OCI-LY3 (cell line): ENCODE measurements at regions not wholly inside any gene's neighbourhood (a gene's known extent, or its start where the extent isn't known, plus 50 kb on each side); places are given as distances from the start of the nearest gene placed in this dataset.

Experiments
- H2AFZ ChIP-seq: fragments of 200-600, 300-600 bp; shearing (Covaris generic); 2 replicates; pipeline ENCODE4 v1.6.0; 2014; ENCODE audit warnings: antibody characterized with exemption, low read depth, low read length
- H3K27ac ChIP-seq: fragments of 200-600, 300-600 bp; sonication (generic); 2 replicates; pipeline ENCODE4 v1.5.1; 2014; ENCODE audit warnings: mild to moderate bottlenecking, low read length, moderate library complexity, mixed read lengths
- H3K27me3 ChIP-seq: fragments of 200-600, 300-600 bp; sonication (generic); 2 replicates; pipeline ENCODE4 v1.6.1; 2014; ENCODE audit warnings: low read depth, low read length, mixed read lengths
- H3K36me3 ChIP-seq: fragments of 200-600, 300-600 bp; sonication (generic); replicated peaks from 2 replicates; pipeline ENCODE3; 2014; ENCODE audit warnings: low read depth, low read length, mixed read lengths
- H3K4me1 ChIP-seq: fragments of 300-600, 200-600 bp; sonication (generic); 2 replicates; pipeline ENCODE4 v1.6.1; 2014; ENCODE audit warnings: low read length, mixed read lengths
- H3K4me2 ChIP-seq: fragments of 200-600, 300-600 bp; sonication (generic); 2 replicates; pipeline ENCODE4 v1.6.1; 2014; ENCODE audit warnings: low read length, mixed read lengths
- H3K4me3 ChIP-seq: fragments of 300-600, 200-600 bp; sonication (generic); 2 replicates; pipeline ENCODE4 v1.5.1; 2014; ENCODE audit warnings: antibody characterized with exemption, mild to moderate bottlenecking, low read length, moderate library complexity
- H3K79me2 ChIP-seq: fragments of 300-600, 200-600 bp; shearing (Covaris generic); 2 replicates; pipeline ENCODE4 v1.6.1; 2014; ENCODE audit warnings: mild to moderate bottlenecking, low read length, mixed read lengths
- H3K9ac ChIP-seq: fragments of 300-600, 200-600 bp; shearing (Covaris generic); 2 replicates; pipeline ENCODE4 v1.6.0; 2014; ENCODE audit warnings: mild to moderate bottlenecking, low read length, moderate library complexity
- H3K9me3 ChIP-seq: fragments of 200-600, 300-600 bp; shearing (Covaris generic); 2 replicates; pipeline ENCODE4 v1.6.1; 2014; ENCODE audit warnings: low read length, mixed read lengths; ENCODE audit not compliant: insufficient read depth
- H4K20me1 ChIP-seq: fragments of 200-600, 300-600 bp; sonication (generic); 2 replicates; pipeline ENCODE4 v1.6.1; 2016; ENCODE audit warnings: low read length, mixed read lengths; ENCODE audit not compliant: insufficient read depth
- EZH2phosphoT487 ChIP-seq: fragments of 200-600 bp; shearing (Covaris generic); IDR thresholded peaks from 2 replicates; pipeline ENCODE4 v1.6.1; 2018; ENCODE audit warnings: antibody characterized with exemption, mixed run types, low read depth
- TF ChIP-seq, protein P1 (sequence below): fragments of 200-600, 300-600 bp; sonication (generic); IDR thresholded peaks from 2 replicates; pipeline ENCODE4 v1.5.1; 2014; ENCODE audit warnings: antibody characterized with exemption, low read length, low read depth

DNA sequence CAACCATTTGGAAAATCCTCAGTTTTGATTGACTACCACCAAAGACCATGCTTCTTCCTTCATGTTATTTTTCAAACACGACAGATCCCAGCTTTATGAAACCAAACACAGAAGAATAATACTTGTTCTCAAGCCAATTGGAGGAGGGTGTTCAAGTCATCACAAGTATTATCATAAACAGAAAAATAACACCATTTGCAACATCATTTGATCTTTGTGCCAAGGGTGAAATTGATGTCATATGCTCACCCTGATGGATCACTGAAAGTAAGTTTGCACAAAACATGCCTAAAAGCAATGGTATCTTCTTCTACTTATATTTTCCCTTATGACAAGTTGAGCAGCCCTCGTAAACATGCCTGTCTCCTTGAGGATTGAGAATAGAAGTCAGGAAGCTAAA is 448.0 kb upstream of the ZEB2 start:
- Histone ChIP-seq H3K9me3 (no peaks in the 10 kb centered on the region), H3K4me2 (no peak overlapping the region), H3K79me2 (no peaks in the 10 kb centered on the region), H2AFZ (no peak overlapping the region), H3K9ac (no peak overlapping the region), H3K4me1 (no peaks in the 10 kb centered on the region), H3K4me3 (no peak overlapping the region), H3K27ac (no peak overlapping the region), H3K27me3 (no peaks in the 10 kb centered on the region), H4K20me1 (no peaks in the 10 kb centered on the region), H3K36me3 (no peaks in the 10 kb centered on the region)
- TF ChIP-seq, protein P1, sequence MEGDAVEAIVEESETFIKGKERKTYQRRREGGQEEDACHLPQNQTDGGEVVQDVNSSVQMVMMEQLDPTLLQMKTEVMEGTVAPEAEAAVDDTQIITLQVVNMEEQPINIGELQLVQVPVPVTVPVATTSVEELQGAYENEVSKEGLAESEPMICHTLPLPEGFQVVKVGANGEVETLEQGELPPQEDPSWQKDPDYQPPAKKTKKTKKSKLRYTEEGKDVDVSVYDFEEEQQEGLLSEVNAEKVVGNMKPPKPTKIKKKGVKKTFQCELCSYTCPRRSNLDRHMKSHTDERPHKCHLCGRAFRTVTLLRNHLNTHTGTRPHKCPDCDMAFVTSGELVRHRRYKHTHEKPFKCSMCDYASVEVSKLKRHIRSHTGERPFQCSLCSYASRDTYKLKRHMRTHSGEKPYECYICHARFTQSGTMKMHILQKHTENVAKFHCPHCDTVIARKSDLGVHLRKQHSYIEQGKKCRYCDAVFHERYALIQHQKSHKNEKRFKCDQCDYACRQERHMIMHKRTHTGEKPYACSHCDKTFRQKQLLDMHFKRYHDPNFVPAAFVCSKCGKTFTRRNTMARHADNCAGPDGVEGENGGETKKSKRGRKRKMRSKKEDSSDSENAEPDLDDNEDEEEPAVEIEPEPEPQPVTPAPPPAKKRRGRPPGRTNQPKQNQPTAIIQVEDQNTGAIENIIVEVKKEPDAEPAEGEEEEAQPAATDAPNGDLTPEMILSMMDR: no peak
- no peak for TF ChIP-seq EZH2phosphoT487

DNA sequence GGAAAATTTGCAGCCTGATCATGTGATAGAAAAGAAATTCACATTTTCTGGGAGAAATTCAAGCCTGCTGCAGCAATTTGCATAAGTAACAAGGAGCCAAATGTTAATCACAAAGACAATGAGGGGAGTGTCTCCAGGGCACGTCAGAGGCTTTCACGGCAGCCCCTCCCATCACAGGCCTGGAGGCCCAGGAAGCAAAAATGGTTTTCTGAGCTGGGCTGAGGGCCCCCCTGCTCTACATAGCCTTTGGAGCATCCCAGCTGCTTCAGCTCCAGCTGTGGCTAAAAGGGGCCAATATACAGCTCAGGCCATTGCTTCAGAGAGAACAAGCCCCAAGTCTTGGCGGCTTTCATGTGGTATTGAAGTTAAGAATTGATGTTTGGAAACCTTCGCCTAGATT is 445.3 kb upstream of the ZEB2 start:
- H3K36me3 ChIP-seq: no peaks in the 10 kb centered on the region
- H3K4me1 ChIP-seq: no peaks in the 10 kb centered on the region
- no peak overlapping the region for H3K4me3 ChIP-seq
- H3K4me2 ChIP-seq: no peak overlapping the region
- H3K9me3 ChIP-seq: no peaks in the 10 kb centered on the region
- no peak overlapping the region for H3K9ac ChIP-seq
- H2AFZ ChIP-seq: no peak overlapping the region
- TF ChIP-seq, protein P1: no peak
- TF ChIP-seq EZH2phosphoT487: no peak
- H3K79me2 ChIP-seq: no peaks in the 10 kb centered on the region
- no peaks in the 10 kb centered on the region for H3K27me3 ChIP-seq
- H3K27ac ChIP-seq: no peak overlapping the region
- no peaks in the 10 kb centered on the region for H4K20me1 ChIP-seq

DNA sequence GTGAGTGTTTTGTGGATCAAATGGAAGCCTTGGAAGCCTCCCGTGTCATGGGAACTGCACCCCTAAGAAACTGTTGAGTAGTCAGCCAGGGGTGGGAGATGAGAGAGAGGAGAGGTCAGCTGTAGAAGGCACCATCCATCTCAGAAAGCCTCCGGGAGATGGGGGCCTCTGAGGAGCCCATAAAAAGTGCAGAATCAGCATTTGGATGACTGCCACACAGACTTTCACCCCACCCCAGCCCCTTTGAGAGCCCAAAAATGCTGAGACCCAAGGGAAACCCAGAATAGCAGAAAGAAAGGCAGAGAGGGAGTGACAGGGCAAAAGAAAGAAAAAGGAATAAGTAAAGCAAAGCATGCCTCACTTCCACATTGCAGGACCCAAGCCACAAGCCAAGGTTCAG is 443.1 kb upstream of the ZEB2 start:
- Histone ChIP-seq H2AFZ (no peak overlapping the region), H3K27me3 (no peaks in the 10 kb centered on the region), H4K20me1 (no peaks in the 10 kb centered on the region), H3K4me3 (no peak overlapping the region), H3K27ac (no peak overlapping the region), H3K36me3 (no peaks in the 10 kb centered on the region), H3K4me1 (no peaks in the 10 kb centered on the region), H3K4me2 (no peak overlapping the region), H3K79me2 (no peaks in the 10 kb centered on the region), H3K9ac (no peak overlapping the region), H3K9me3 (no peaks in the 10 kb centered on the region)
- TF ChIP-seq, protein P1: no peak
- no peak for TF ChIP-seq EZH2phosphoT487

DNA sequence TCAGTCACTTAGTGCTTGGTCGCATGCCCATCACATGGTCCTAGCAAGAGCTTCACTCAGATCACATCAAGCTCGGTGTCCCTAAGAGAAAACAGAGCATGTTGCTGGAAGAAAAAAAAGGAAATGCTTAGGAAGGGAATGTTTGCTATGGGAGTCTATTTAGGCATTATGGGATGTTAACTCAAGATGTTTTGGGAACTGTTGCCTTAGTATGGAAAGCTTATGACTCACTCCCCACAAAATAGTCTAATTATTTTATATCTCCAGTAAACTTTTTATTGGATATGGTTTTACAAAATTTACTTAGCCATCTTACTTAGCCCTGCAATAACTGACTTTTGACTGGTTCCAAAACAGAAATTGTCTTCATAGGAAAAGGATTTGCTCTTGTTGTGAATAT is 439.5 kb upstream of the ZEB2 start:
- Histone ChIP-seq H3K9ac (no peak overlapping the region), H3K4me3 (no peak overlapping the region), H3K36me3 (no peaks in the 10 kb centered on the region), H3K79me2 (no peaks in the 10 kb centered on the region), H3K27ac (no peak overlapping the region), H4K20me1 (no peaks in the 10 kb centered on the region), H3K4me2 (no peak overlapping the region), H2AFZ (no peak overlapping the region), H3K9me3 (no peaks in the 10 kb centered on the region), H3K27me3 (no peaks in the 10 kb centered on the region), H3K4me1 (no peaks in the 10 kb centered on the region)
- TF ChIP-seq EZH2phosphoT487: no peak
- TF ChIP-seq, protein P1: no peak
